BLaER1 (cell line): ENCODE measurements at regions not wholly inside any gene's neighbourhood (a gene's known extent, or its start where the extent isn't known, plus 50 kb on each side); places are given as distances from the start of the nearest gene placed in this dataset.
"Not testable (repeated sequence)": the region's sequence is repeated elsewhere in the genome, so short reads cannot be mapped to it uniquely, and the experiment has no call there.

Source experiments
- H3K27ac ChIP-seq: shearing (Covaris generic); formaldehyde crosslinking; 2 replicates; pipeline ENCODE4 v1.8.1; 2022
- H3K27me3 ChIP-seq: shearing (Covaris generic); formaldehyde crosslinking; 2 replicates; pipeline ENCODE4 v1.8.1; 2022
- H3K36me3 ChIP-seq: shearing (Covaris generic); formaldehyde crosslinking; 2 replicates; pipeline ENCODE4 v1.8.1; 2022
- H3K4me1 ChIP-seq: shearing (Covaris generic); formaldehyde crosslinking; 2 replicates; pipeline ENCODE4 v1.8.1; 2022
- H3K4me2 ChIP-seq: shearing (Covaris generic); formaldehyde crosslinking; 2 replicates; pipeline ENCODE4 v1.8.1; 2022
- H3K4me3 ChIP-seq: shearing (Covaris generic); formaldehyde crosslinking; 2 replicates; pipeline ENCODE4 v1.8.1; 2022
- H3K9ac ChIP-seq: shearing (Covaris generic); formaldehyde crosslinking; 2 replicates; pipeline ENCODE4 v1.8.1; 2022
- H3K9me3 ChIP-seq: shearing (Covaris generic); formaldehyde crosslinking; 2 replicates; pipeline ENCODE4 v1.8.1; 2022
- H4K20me1 ChIP-seq: shearing (Covaris generic); formaldehyde crosslinking; 2 replicates; pipeline ENCODE4 v1.8.1; 2022
- Cebpa-rat ChIP-seq: shearing (Covaris generic); IDR thresholded peaks from 2 replicates; pipeline ENCODE4 v1.8.1; 2022

DNA sequence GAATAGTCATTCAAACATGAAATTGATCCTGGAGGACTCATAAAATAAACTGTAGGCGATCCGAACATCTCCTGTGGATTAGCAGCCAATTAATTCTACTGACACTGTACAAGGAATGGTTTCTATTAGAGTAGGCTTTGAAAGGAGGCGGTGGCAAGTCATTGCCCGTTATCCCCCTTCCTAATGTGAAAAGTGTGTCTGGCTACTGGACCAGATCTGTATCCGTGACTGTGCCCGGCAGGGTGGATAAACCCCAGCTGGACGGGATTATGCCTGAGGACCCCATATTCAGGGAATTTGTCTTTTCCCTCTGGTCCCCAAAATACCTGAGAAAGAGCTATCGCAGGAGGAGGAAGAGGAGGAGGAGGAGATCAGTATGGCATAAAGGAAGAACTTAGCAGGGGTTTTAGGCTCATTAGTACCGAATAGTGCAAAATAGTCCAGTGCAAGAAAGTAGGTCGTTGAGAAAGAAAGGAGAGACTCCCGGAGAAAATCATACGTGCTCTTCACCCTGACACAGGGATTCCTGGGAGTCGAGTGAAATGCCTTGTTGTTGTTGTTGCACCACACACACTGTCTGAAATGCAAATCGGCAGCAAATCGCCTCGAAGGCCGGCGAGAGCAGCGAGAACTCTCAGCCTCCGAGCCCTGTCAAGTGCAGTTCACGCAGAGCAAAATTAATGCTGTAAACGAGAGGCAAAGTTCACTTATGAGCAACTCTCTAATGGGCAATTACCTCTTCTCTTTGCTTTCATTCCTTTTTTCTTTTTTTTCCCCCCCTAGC is 178.9 kb upstream of the ARID1B start:
- H3K4me3 ChIP-seq = no peak overlapping the region
- H3K4me2 ChIP-seq = no peak overlapping the region
- H4K20me1 ChIP-seq = no peaks in the 10 kb centered on the region
- no peaks in the 10 kb centered on the region for H3K27me3 ChIP-seq
- no peaks in the 10 kb centered on the region for H3K36me3 ChIP-seq
- H3K9ac ChIP-seq = no peak overlapping the region
- no peak for TF ChIP-seq Cebpa-rat
- no peaks in the 10 kb centered on the region for H3K9me3 ChIP-seq
- no peak overlapping the region for H3K27ac ChIP-seq
- H3K4me1 ChIP-seq = peaks cover 6% of the 10 kb centered on the region; the same call in 1 of the 2 replicates

DNA sequence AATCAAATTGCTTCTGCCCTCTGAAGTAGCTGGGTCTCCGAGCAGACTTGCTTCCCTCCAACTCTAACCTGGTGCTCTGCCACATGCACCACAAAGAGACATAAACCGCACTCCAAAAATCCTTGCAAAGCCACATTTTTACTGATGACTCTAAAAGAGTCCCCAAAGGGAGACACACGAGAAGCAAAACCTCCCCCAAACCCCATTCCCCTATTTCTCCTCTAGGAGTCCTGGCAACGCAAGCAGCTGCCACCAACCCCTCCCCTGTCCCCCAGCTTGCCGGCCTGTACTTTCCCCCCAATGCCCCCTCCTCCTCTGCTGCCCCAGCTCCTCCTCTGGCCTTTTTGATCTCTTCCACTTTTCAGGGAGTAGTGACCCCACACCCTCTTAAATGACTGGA is 180.1 kb upstream of the ARID1B start:
- Histone ChIP-seq H4K20me1 (no peaks in the 10 kb centered on the region), H3K9me3 (no peaks in the 10 kb centered on the region), H3K9ac (no peak overlapping the region), H3K27me3 (no peaks in the 10 kb centered on the region), H3K4me1 (peaks cover 6% of the 10 kb centered on the region; the same call in 1 of the 2 replicates), H3K4me3 (no peak overlapping the region), H3K4me2 (no peak overlapping the region), H3K27ac (no peak overlapping the region), H3K36me3 (no peaks in the 10 kb centered on the region)
- no peak for TF ChIP-seq Cebpa-rat

DNA sequence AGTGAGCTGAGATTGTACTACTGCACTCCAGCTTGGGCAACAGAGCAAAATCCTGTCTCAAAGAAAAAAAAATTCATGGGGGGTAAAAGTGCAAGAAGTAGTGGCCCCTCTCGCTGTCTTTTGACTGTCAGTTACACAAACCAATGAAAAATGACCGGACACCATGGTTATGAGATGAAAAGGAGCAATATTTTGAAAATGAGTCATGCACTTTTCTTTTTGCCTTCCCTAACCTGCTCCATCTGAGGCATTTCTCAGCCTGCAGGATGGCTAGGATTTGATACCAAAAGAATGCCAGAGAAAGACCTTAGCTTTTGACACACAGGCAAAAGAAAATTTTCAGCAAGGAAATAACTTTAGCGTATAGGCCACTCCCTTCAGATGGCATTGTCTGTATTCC is 181.7 kb upstream of the ARID1B start:
- H3K9me3 ChIP-seq = no peaks in the 10 kb centered on the region
- no peak for TF ChIP-seq Cebpa-rat
- no peak overlapping the region for H3K4me2 ChIP-seq
- H3K36me3 ChIP-seq = no peaks in the 10 kb centered on the region
- peaks cover 6% of the 10 kb centered on the region; the same call in 1 of the 2 replicates for H3K4me1 ChIP-seq
- no peak overlapping the region for H3K27ac ChIP-seq
- no peak overlapping the region for H3K4me3 ChIP-seq
- H4K20me1 ChIP-seq = no peaks in the 10 kb centered on the region
- H3K9ac ChIP-seq = no peak overlapping the region
- no peaks in the 10 kb centered on the region for H3K27me3 ChIP-seq

DNA sequence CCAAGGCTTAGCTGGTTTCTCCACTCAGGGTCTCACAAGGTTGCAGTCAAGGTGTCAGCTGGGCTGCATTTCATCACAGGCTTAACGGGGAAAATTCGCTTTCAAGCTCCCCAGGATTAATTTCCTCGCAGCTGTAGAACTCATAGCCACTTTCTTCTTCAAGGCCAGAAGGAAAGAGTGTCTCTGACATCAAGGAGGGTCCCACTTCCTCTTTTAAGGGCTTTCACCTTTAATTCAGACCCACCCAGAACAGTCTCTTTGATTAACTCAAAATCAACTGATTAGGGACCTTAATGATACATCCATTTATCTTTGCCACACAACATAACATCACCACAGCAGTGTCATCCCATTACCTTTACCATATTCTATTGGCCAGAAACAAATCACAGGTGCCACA is 183.3 kb upstream of the ARID1B start:
- no peaks in the 10 kb centered on the region for H3K36me3 ChIP-seq

DNA sequence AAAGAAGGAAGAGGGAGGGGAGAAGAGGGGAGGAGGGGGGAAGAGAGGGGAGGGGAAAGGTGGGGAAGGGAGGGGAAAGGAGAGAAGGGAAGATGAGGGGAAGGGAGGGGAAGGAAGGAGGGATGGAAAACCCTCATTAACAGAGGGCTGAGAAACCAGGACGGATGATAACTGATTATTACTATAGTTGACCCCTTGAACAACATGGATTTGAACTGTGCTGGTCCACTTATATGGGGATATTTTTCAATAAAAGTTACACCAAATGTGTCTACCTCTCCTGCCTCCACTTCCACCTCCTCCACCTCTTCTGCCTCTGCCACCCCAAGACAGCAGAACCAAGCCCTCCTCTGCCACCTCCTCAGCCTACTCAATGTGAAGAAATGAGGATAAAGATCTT is 184.1 kb upstream of the ARID1B start:
- Histone ChIP-seq H3K4me3 (no peak overlapping the region), H3K27ac (no peak overlapping the region), H3K4me1 (no peaks in the 10 kb centered on the region), H4K20me1 (no peaks in the 10 kb centered on the region), H3K9me3 (no peaks in the 10 kb centered on the region), H3K9ac (no peak overlapping the region), H3K27me3 (no peaks in the 10 kb centered on the region), H3K4me2 (no peak overlapping the region), H3K36me3 (no peaks in the 10 kb centered on the region)
- TF ChIP-seq Cebpa-rat = no peak

More for the DNA sequence above, 183.3 kb upstream of the ARID1B start:
- H3K4me2 ChIP-seq = no peak overlapping the region
- H3K27ac ChIP-seq = no peak overlapping the region
- H3K27me3 ChIP-seq = no peaks in the 10 kb centered on the region
- H3K9ac ChIP-seq = no peak overlapping the region
- H3K4me3 ChIP-seq = no peak overlapping the region
- H3K9me3 ChIP-seq = no peaks in the 10 kb centered on the region
- H4K20me1 ChIP-seq = no peaks in the 10 kb centered on the region
- TF ChIP-seq Cebpa-rat = no peak
- peaks cover 3% of the 10 kb centered on the region; the same call in 1 of the 2 replicates for H3K4me1 ChIP-seq

DNA sequence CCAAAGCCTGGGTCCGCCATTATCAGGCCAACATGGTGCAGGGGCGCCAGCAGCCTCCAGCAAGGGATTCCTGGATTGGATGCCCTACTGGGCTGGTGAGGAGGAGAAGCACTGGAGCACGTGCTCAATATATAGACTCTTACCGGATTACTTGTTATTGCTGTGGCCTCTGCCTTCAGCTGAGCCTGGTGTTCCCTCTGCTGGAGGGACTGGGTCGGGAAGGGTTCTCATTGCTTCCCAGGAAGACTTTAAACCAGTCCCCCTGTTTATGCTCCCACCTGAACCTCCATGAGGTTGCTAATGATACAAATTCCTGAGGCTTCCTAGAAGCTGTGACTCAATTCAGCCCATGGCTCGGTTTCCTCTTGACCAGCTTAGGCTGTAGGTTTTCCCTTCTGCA is 186.7 kb upstream of the ARID1B start:
- no peak overlapping the region for H3K4me2 ChIP-seq
- no peak overlapping the region for H3K4me3 ChIP-seq
- no peak overlapping the region for H3K9ac ChIP-seq
- H3K9me3 ChIP-seq = peaks cover 6% of the 10 kb centered on the region
- H3K4me1 ChIP-seq = no peaks in the 10 kb centered on the region
- H3K36me3 ChIP-seq = no peaks in the 10 kb centered on the region
- H4K20me1 ChIP-seq = no peaks in the 10 kb centered on the region
- no peaks in the 10 kb centered on the region for H3K27me3 ChIP-seq
- no peak for TF ChIP-seq Cebpa-rat
- H3K27ac ChIP-seq = no peak overlapping the region

DNA sequence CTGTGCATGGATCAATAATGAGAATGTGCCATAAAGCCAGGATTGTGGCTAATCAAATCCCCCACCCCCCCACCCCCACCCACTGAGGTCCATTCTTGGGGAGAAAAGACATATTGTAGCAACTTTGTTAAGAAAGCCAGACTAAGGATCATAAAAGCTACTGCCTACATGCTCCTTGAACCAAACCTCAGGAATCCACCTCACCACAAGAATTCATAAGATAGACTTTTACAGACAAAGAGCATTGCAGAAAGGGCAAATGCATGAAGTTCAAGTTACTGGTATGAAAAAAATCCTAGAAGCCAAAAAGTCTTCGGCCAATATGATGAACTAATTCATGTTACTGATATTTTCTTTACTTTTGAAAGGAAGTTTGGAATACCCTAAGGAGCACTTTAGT is 187.9 kb upstream of the ARID1B start:
- Histone ChIP-seq H3K9me3 (peaks cover 6% of the 10 kb centered on the region), H3K27me3 (no peaks in the 10 kb centered on the region), H3K4me1 (no peaks in the 10 kb centered on the region), H3K27ac (no peak overlapping the region), H3K4me3 (no peak overlapping the region), H3K9ac (no peak overlapping the region), H3K4me2 (no peak overlapping the region), H3K36me3 (no peaks in the 10 kb centered on the region), H4K20me1 (no peaks in the 10 kb centered on the region)
- TF ChIP-seq Cebpa-rat = no peak

DNA sequence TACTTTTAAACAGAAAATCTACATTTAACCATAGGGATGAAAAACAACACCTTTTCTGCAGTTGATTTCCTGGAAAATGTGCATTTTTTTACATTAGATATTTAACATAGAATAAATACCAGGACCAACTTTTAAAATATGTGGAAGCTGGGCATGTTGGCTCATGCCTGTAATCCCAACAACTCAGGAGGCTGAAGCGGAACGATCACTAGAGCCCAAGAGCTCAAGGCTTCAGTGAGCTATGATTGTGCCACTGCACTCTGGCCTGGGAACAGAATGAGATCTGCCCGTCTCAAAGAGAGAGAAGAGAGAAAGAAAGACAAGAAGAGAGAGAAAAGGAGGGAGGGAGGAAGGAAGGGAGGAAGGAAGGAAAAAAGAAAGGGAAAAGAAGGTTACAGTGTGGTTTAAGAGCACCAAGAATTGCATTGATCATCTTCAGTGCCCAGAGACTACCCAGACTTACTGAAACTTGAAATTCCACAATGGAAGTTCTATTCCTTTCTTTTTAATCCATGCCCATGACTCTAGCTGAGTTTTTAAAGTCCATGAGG is 189.4 kb upstream of the ARID1B start:
- no peak for TF ChIP-seq Cebpa-rat
- H3K36me3 ChIP-seq = no peaks in the 10 kb centered on the region
- no peaks in the 10 kb centered on the region for H3K4me1 ChIP-seq

DNA sequence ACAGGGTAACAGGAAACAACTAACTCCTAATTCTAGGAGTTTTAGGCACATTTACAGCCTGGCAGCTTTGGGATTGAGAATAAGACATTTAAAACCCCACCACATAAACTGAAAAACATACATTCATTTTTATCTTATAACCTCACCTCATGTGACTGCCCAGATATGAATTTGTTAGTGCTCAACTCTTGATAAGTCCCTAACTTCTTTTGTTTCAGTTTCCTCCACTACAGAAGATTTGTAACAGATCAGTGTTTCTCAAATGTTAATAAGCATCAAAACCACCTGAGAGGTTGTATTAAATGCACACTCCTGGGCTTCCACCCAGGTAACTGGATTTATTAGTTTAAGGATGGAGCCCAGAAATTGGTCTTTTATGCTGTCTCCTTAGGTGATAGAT is 190.1 kb upstream of the ARID1B start:
- Histone ChIP-seq H3K9ac (no peak overlapping the region), H3K36me3 (no peaks in the 10 kb centered on the region), H3K27ac (no peak overlapping the region), H3K4me1 (no peaks in the 10 kb centered on the region), H3K27me3 (no peaks in the 10 kb centered on the region; the same call in 1 of the 2 replicates), H3K4me3 (no peak overlapping the region), H4K20me1 (no peaks in the 10 kb centered on the region), H3K4me2 (no peak overlapping the region), H3K9me3 (peaks cover 6% of the 10 kb centered on the region)
- TF ChIP-seq Cebpa-rat = no peak

More for the DNA sequence above, 189.4 kb upstream of the ARID1B start:
- no peaks in the 10 kb centered on the region for H4K20me1 ChIP-seq
- H3K4me3 ChIP-seq = no peak overlapping the region
- H3K4me2 ChIP-seq = no peak overlapping the region
- no peaks in the 10 kb centered on the region; the same call in 1 of the 2 replicates for H3K27me3 ChIP-seq
- H3K27ac ChIP-seq = no peak overlapping the region
- H3K9me3 ChIP-seq = peaks cover 6% of the 10 kb centered on the region
- H3K9ac ChIP-seq = no peak overlapping the region

DNA sequence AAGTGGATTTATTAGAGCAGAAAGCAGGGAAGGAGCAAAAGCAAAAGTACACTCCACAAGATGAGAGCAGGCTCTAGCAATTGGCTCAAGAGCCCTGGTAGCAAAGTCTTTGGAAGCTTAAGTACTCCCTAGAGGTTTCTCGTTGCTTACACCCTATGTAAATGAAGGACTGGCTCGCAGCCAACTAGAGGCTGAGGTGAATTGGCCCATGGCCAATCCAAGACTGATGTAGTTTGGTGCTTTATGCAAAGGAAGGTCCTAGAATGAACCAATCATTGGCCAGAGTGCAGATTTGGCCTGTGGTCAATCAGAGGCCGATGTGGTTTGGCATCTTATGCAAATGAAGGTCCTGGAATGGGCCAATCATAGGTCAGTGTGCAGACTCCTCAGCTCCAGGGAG is 191.3 kb upstream of the ARID1B start:
- TF ChIP-seq Cebpa-rat = no peak
- no peaks in the 10 kb centered on the region for H4K20me1 ChIP-seq
- H3K4me2 ChIP-seq = no peak overlapping the region
- no peak overlapping the region for H3K9ac ChIP-seq
- no peaks in the 10 kb centered on the region for H3K4me1 ChIP-seq
- H3K27ac ChIP-seq = no peak overlapping the region
- H3K27me3 ChIP-seq = no peaks in the 10 kb centered on the region; the same call in 1 of the 2 replicates
- H3K4me3 ChIP-seq = no peak overlapping the region
- peaks cover 9% of the 10 kb centered on the region for H3K9me3 ChIP-seq
- H3K36me3 ChIP-seq = no peaks in the 10 kb centered on the region

DNA sequence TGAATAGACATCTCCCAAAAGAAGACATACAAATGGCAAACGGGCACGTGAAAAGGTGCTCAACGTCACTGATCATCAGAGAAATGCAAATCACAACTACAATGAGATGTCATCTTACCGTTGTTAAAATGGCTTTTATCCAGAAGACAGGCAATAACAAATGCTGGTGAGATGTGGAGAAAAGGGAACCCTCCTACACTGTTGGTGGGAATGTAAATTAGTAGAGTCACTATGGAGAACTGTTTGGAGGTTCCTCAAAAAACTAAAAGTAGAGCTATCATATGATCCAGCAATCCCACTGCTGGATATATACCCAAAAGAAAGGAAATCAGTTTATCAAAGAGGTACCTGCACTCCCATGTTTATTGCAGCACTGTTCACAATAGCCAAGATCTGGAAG is 193.1 kb upstream of the ARID1B start:
- H3K27ac ChIP-seq, H3K4me1 ChIP-seq, H3K9ac ChIP-seq, H3K36me3 ChIP-seq, H3K4me2 ChIP-seq, H3K27me3 ChIP-seq, H4K20me1 ChIP-seq, H3K4me3 ChIP-seq: not testable (repeated sequence)
- H3K9me3 ChIP-seq = peaks cover 17% of the 10 kb centered on the region
